ENCODE measurements at regions not wholly inside any gene's neighbourhood (a gene's known extent, or its start where the extent isn't known, plus 50 kb on each side); places are given as distances from the start of the nearest gene placed in this dataset.

- no peaks in the 10 kb centered on the region for H3K36me3 ChIP-seq (replicated peaks)
- H3K27me3 ChIP-seq (replicated peaks) = no peaks in the 10 kb centered on the region
- TF ChIP-seq CTCF (IDR thresholded peaks at IDR 0.05; ENCODE audit: low read depth, low read length, missing control alignments) = no peak
- no peak overlapping the region for H3K4me3 ChIP-seq (ENCODE audit: low read depth, low read length)
- in situ Hi-C loops (cut with HindIII; ENCODE audit: low pct_ligation_motif_present, low sequenced_read_pairs) = no loop called here
- H3K27ac ChIP-seq = no peak overlapping the region
- no peak for DNase-seq
Observed at GRCh38 chr5:104353371-104353770, 790.8 kb upstream of the NUDT12 start.

- H3K4me3 ChIP-seq (ENCODE audit: low read depth, low read length) = no peak overlapping the region
- DNase-seq = no peak
- no peaks in the 10 kb centered on the region for H3K36me3 ChIP-seq (replicated peaks)
- in situ Hi-C loops (cut with HindIII; ENCODE audit: low pct_ligation_motif_present, low sequenced_read_pairs) = no loop called here
- H3K27ac ChIP-seq = no peak overlapping the region
- no peaks in the 10 kb centered on the region for H3K27me3 ChIP-seq (replicated peaks)
- TF ChIP-seq CTCF (IDR thresholded peaks at IDR 0.05; ENCODE audit: low read depth, low read length, missing control alignments) = no peak
Observed at GRCh38 chr5:104352954-104353353, 790.4 kb upstream of the NUDT12 start.

- H3K27me3 ChIP-seq (replicated peaks) = no peaks in the 10 kb centered on the region
- no peaks in the 10 kb centered on the region for H3K36me3 ChIP-seq (replicated peaks)
- TF ChIP-seq CTCF (IDR thresholded peaks at IDR 0.05; ENCODE audit: low read depth, low read length, missing control alignments) = peak; percentile 20
- no peak overlapping the region for H3K27ac ChIP-seq
- H3K4me3 ChIP-seq (ENCODE audit: low read depth, low read length) = no peak overlapping the region
- peak; percentile 22 for DNase-seq
- in situ Hi-C loops (cut with HindIII; ENCODE audit: low pct_ligation_motif_present, low sequenced_read_pairs) = no loop called here
Observed at GRCh38 chr5:104347119-104347708, 784.6 kb upstream of the NUDT12 start.

GRCh38 chr5:104345222-104346016 is 782.8 kb upstream of the NUDT12 start:
- in situ Hi-C loops (cut with HindIII; ENCODE audit: low pct_ligation_motif_present, low sequenced_read_pairs) = no loop called here
- peak; percentile 57 for DNase-seq
- no peak for TF ChIP-seq CTCF (IDR thresholded peaks at IDR 0.05; ENCODE audit: low read depth, low read length, missing control alignments)
- Histone ChIP-seq H3K27ac (peak overlapping the region; percentile 18), H3K27me3 (replicated peaks) (no peaks in the 10 kb centered on the region), H3K4me3 (ENCODE audit: low read depth, low read length) (peak overlapping the region; percentile 34), H3K36me3 (replicated peaks) (no peaks in the 10 kb centered on the region)

- Histone ChIP-seq H3K4me3 (ENCODE audit: low read depth, low read length) (peak overlapping the region; percentile 34), H3K27me3 (replicated peaks) (no peaks in the 10 kb centered on the region), H3K36me3 (replicated peaks) (no peaks in the 10 kb centered on the region), H3K27ac (peak overlapping the region; percentile 18)
- DNase-seq = peak; percentile 83
- in situ Hi-C loops (cut with HindIII; ENCODE audit: low pct_ligation_motif_present, low sequenced_read_pairs) = no loop called here
- TF ChIP-seq CTCF (IDR thresholded peaks at IDR 0.05; ENCODE audit: low read depth, low read length, missing control alignments) = no peak
Observed at GRCh38 chr5:104344809-104345208, 782.2 kb upstream of the NUDT12 start.
